ENCODE measurements at regions not wholly inside any gene's neighbourhood (a gene's known extent, or its start where the extent isn't known, plus 50 kb on each side); places are given as distances from the start of the nearest gene placed in this dataset.

GRCh38 chr13:71137101-71137500, 729.9 kb downstream of the DACH1 start:
- TF ChIP-seq, protein P1, sequence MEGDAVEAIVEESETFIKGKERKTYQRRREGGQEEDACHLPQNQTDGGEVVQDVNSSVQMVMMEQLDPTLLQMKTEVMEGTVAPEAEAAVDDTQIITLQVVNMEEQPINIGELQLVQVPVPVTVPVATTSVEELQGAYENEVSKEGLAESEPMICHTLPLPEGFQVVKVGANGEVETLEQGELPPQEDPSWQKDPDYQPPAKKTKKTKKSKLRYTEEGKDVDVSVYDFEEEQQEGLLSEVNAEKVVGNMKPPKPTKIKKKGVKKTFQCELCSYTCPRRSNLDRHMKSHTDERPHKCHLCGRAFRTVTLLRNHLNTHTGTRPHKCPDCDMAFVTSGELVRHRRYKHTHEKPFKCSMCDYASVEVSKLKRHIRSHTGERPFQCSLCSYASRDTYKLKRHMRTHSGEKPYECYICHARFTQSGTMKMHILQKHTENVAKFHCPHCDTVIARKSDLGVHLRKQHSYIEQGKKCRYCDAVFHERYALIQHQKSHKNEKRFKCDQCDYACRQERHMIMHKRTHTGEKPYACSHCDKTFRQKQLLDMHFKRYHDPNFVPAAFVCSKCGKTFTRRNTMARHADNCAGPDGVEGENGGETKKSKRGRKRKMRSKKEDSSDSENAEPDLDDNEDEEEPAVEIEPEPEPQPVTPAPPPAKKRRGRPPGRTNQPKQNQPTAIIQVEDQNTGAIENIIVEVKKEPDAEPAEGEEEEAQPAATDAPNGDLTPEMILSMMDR (IDR thresholded peaks at IDR 0.05) = no peak
- no peak for TF ChIP-seq POLR2A (IDR thresholded peaks at IDR 0.05; ENCODE audit: low read depth)

All from esophagus muscularis mucosa (tissue), 3 donors.